HG03378 (cell line): ENCODE measurements at regions not wholly inside any gene's neighbourhood (a gene's known extent, or its start where the extent isn't known, plus 50 kb on each side); places are given as distances from the start of the nearest gene placed in this dataset.

Source experiments
- ATAC-seq: cut with Tn5 transposase; IDR thresholded peaks from one replicate; pipeline ENCODE4 v1.9.1; 2021; ENCODE audit warnings: mild to moderate bottlenecking, moderate library complexity; ENCODE audit not compliant: unreplicated experiment

- no peak for ATAC-seq
Measured at GRCh38 chr4:11002961-11003360, 318.4 kb upstream of the CLNK start.

- no peak for ATAC-seq
Measured at GRCh38 chr4:10998846-10999245, 314.3 kb upstream of the CLNK start.

GRCh38 chr4:10984815-10985214, 300.2 kb upstream of the CLNK start:
- no peak for ATAC-seq

DNA sequence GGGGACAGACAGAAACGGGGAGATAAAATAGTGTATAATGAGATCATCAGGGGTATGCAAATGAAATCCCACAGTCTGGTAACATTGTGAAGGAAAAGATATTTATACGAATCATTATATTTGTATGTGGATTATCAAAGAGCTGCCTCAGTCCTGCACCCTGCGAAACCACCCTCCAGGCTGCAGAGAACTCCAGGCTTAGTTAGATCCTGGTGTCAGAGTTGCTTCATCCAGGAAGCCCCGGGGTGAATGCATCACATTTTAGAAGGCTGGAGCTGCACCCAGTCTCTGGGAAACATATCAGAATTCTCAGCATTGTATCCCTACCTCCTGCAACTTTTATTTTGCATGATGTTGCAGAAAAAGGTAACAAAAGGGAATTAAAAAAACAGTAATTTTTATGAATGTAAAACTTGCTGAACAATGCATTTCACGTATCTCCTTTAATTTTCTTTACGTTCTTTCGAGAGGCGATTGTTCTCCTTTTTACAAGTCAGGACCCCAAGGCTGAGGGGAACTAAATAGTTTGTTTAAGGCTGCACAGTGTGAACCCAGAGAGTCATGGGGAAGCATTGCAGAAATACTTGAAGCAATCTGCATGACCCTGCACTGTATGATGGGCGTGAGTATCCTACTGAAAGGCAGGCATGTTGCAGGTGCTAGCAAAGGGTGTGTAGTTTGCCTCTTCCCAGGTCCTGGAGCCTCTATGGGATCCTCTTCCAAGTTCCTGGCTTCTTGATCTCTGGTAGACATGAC, 299.5 kb upstream of the CLNK start:
- ATAC-seq: no peak

DNA sequence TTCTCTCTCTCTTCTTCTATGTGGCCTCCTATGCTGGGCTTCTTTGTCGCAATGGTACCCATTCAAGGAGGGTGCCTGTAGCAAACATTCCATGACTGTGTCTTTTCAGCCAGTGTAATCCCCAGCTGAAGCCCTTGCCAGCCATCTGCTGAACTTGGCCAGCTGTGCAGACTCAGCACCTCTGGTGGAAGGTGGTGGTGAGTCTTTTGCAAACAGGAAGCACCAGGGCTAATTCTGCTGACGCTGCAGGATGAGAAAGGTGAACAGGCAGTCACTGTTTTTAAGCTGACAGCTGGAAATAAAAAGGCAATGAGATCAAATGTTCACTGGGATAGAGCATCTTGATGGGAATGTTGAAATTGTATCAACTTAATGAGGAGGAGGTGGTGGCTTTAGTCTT, 298.7 kb upstream of the CLNK start:
- ATAC-seq: no peak

GRCh38 chr4:10982305-10982704, 297.7 kb upstream of the CLNK start:
- no peak for ATAC-seq

- no peak for ATAC-seq
Measured at GRCh38 chr4:10981576-10981975, 297.0 kb upstream of the CLNK start.

DNA sequence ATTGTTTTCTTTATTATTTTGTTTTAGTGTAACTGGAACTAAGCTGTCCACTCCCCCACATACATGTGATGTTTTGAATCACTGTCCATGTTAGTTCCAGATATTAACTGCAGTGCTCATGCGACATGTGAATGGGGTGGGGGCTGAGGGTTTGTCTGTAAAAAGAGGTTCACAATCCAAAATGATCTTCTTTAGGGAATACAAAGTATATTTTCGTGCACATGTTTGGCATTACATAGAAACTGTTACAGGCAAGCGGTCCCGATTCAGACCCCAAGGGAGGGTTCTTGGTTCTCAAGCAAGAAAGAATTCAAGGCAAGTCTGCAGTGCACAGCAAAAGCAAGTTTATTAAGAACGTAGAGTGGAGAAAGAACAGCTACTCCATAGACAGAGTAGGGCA, 296.5 kb upstream of the CLNK start:
- no peak for ATAC-seq

DNA sequence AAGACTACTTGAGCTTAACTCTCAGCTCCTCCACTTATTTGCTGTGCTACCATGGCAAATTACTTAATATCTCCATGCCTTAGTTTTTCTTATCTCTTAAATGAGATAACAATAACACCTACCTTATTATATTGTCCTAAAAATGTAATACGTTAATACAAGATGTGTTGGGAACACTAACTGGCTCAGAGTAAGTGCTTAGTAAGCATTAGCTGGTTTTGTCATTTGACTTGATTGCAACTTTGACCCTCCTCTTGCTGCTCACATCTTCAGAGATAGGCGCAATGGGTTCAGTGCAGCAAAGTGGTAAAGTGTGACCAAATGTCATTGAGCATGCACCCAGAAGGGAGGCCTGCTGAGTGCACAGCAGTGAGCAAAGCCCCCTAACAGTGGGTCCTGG, 294.5 kb upstream of the CLNK start:
- ATAC-seq: no peak

- peak; percentile 87 for ATAC-seq
Measured at GRCh38 chr4:10977534-10977933, 293.0 kb upstream of the CLNK start.

DNA sequence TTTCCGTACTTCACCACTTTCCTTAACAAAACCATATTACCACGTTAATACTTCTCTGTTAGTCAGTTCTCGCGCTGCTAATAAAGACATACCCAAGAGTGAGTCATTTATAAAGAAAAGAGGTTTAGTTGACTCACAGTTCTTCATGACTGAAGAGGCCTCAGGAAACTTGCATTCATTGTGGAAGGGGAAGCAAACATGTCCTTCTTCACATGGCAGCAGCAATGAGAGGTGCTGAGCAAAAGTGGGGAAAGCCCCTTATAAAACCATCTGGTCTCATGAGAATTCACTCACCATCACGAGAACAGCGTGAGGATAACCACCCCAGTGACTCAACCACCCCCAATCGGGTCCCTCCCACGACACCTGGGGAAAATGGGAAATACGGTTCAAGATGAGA, 289.8 kb upstream of the CLNK start:
- ATAC-seq: no peak

DNA sequence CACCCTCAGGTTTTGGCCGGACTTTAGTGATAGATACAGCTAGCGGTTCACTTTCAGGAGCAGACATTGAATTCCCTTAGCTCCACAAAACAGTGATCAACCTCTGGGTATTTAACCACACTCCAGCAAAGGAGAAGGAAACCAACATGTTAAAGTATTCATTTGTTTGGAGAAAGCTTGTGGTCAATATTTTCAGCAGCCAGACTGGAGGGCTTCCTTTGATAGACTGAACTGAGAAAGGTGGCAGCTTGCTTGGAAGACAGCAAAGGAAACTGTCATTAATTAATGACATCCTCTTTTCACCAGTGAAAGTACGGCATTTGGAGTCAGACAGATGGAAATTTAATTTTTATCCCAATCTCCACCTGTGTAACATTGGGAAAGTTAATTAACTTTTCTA, 289.1 kb upstream of the CLNK start:
- ATAC-seq: no peak

GRCh38 chr4:10971800-10972401, 287.3 kb upstream of the CLNK start:
- no peak for ATAC-seq

DNA sequence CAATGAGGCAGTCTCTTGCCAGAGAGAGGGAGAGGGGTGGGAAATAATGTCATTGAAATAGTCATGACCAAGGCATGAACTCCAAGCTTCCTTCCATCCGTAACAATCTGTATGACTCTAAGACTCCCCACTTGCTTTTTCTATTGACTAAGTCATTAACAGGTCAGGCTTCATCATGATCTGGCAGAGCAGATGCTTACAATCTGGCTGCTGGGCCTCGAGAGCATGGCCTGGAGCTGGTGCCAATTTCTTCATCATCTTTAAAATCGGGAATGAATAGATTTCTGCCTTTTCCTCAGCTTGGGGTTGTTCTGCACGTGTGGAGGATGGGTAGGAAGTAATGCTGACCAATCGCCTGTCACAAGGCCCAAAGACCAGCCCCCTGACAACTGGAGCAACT, 280.6 kb upstream of the CLNK start:
- ATAC-seq: no peak

DNA sequence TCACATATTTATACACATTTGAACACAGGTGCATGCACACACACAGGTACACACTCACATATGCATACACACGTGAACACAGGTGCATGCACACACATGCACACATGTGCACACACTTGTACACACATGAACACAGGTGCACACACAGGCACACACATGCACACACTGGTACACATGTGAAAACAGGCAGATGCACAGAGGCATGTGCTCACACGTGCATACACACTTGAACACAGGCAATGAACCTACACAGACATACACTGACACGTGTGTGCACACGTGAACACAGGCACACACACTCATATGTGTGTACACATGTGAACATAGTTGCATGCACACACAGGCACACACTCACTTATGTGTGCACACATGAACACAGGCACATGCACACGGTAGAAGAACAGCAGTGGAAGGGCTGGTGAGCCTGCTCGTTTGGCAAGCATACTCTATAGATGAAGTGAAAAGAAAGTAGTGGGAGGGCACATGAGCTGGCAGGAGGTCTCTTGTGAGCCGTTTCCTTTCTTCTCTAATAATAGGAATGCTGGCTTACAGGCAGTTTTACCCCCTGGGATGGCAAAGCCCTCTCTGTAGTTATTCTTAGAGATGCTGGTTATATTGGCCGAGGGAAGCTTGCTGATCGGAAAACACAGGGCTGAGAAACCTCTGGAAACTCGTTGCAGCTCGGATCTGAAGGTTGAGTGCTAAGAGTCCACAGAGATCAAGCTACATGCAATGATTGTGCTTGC, 279.6 kb upstream of the CLNK start:
- ATAC-seq: no peak

GRCh38 chr4:10963241-10963640, 278.7 kb upstream of the CLNK start:
- ATAC-seq: no peak

GRCh38 chr4:10962246-10962645, 277.7 kb upstream of the CLNK start:
- ATAC-seq: no peak

DNA sequence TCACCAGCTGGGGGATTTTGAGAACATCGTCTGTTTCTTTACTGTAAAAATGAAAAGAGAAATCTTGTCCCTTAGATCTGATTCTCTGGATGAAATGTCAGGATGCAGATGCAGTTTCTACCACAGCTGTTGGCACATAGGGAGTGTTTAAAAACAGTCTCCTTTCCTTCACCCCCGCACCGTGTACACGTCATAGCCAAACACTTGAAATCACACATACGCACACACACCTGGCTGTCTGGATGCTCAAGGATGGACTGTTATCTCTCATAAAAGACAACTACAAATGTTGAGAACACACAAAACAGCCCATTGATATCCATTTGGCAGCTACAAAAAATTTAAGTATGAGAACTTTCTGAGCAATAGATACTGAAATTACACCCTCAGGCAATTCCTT, 275.8 kb upstream of the CLNK start:
- ATAC-seq: no peak

- ATAC-seq: no peak
Measured at GRCh38 chr4:10959586-10959985, 275.0 kb upstream of the CLNK start.

DNA sequence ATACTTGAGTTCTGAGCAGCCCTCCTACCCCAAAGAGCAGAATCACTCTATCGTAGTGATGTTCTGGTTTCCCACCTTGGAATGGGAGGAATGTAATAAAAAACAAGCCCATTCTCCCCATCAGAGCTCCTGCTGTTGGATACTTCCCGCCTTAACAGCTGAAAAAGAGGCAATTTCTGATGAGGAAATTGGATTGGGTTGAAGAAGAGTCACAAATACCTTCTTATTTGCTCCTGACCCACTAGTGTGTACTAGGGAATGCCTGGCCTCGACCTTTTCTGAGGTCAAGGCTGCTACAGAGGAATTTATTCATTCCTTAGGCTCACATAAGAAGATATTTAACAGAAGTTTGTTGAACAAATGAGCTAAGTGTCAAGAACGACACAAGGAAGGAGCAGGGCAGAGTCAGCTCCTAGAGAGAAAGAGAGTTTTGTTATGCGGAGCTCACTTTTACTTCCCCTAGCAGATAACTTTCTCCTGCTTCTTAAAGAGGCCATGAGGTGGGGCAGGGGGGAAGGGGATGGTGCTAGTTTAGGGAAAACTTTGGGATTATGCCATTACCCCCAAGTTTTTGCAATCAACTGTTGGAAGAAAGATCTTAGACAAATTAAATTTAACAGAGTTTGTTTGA, 273.8 kb upstream of the CLNK start:
- no peak for ATAC-seq

DNA sequence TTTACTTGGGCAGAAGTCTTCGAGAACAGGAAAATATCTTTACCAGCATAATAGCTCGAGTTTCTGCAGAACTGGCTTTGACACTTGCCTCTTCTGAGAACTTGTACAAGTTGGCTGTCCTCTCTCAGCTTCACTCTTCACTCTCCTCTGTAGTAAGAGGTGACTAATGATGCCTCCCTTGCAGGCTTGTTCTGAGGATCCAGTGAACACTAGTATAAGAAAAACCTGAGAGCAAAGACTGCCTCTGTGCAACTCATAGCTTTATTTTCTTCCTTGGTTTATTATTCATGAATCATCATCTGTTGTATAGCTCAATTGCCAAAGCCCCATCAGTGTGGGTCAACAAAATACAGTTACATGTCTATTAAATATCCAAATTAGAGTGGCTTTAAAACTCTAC, 266.7 kb upstream of the CLNK start:
- ATAC-seq: no peak
